Left kidney (tissue), 1 donor: ENCODE measurements at regions not wholly inside any gene's neighbourhood (a gene's known extent, or its start where the extent isn't known, plus 50 kb on each side); places are given as distances from the start of the nearest gene placed in this dataset.
"Not testable (repeated sequence)": the region's sequence is repeated elsewhere in the genome, so short reads cannot be mapped to it uniquely, and the experiment has no call there.

Source experiments
- DNase-seq: peaks from one replicate; pipeline ENCODE4 v3.0.0-alpha.2; 2013

- DNase-seq = not testable (repeated sequence)
Measured at GRCh38 chr1:146282807-146283526, 54.1 kb upstream of the NOTCH2NLA start.

- not testable (repeated sequence) for DNase-seq
Measured at GRCh38 chr1:146281522-146281921, 52.7 kb upstream of the NOTCH2NLA start.

- DNase-seq = not testable (repeated sequence)
Measured at GRCh38 chr1:146278758-146279157, 49.9 kb upstream of the NOTCH2NLA start.
